ENCODE measurements at regions not wholly inside any gene's neighbourhood (a gene's known extent, or its start where the extent isn't known, plus 50 kb on each side); places are given as distances from the start of the nearest gene placed in this dataset.

- intact Hi-C loops (cut with micrococcal nuclease) = no loop called here
- CTCF ChIA-PET (ENCODE audit: low intra/inter-chr PET ratio) = no interaction called here
- in situ Hi-C loops (cut with MboI) = no loop called here
Observed at GRCh38 chr3:87625876-87626275, 349.5 kb upstream of the POU1F1 start.

More at GRCh38 chr3:87625876-87626275, 349.5 kb upstream of the POU1F1 start:
- FAIRE-seq (no peak), ATAC-seq (no peak), DNase-seq (ENCODE audit: extremely low read depth in 1 of 4, low spot score in 3 of 4) (no peak)
- no peak for TF ChIP-seq IRF9 (tag; IDR thresholded peaks at IDR 0.05)
- TF ChIP-seq SREBF1 (IDR thresholded peaks at IDR 0.05; ENCODE audit: borderline replicate concordance, low read depth, low read length) = no peak
- no peak for TF ChIP-seq MBD1 (CRISPR knock-in tag; IDR thresholded peaks at IDR 0.05)
- no peak for TF ChIP-seq NR1H2 (CRISPR knock-in tag; IDR thresholded peaks at IDR 0.05)
- TF ChIP-seq SRF (CRISPR knock-in tag; IDR thresholded peaks at IDR 0.05) = no peak
- no peak for TF ChIP-seq CBX5 (IDR thresholded peaks at IDR 0.05; ENCODE audit: borderline replicate concordance, low read depth)
- BruUV-seq (replicated peaks) = no TSS peak
- Histone ChIP-seq H3K36me3 (ENCODE audit: control insufficient read depth, insufficient read depth, low read length) (no peaks in the 10 kb centered on the region), H4K20me1 (replicated peaks; ENCODE audit: control insufficient read depth, insufficient read depth, low read length) (no peaks in the 10 kb centered on the region), H3K9ac (ENCODE audit: insufficient read depth in 1 of 2, low read depth in 2 of 2, low read length in 2 of 2) (no peak overlapping the region), H3K27ac (ENCODE audit: extremely low read depth, low read depth, low read length) (no peak overlapping the region), H3K4me2 (ENCODE audit: insufficient read depth, low read length) (no peak overlapping the region), H2AFZ (ENCODE audit: low read depth, low read length) (no peak overlapping the region), H3K27me3 (ENCODE audit: control insufficient read depth in 2 of 2, insufficient read depth in 2 of 2, low read length in 2 of 2) (no peaks in the 10 kb centered on the region), H3K4me3 (no peak overlapping the region), H3K4me1 (replicated peaks in 1 of 2; ENCODE audit: control insufficient read depth in 2 of 2, insufficient read depth in 2 of 2, low read length in 2 of 2) (peaks cover 0 to 6% of the 10 kb centered on the region in 2 experiments; a peak in 3 of 5 replicates), H3K9me3 (replicated peaks; ENCODE audit: control insufficient read depth, insufficient read depth, low read depth, low read length) (no peaks in the 10 kb centered on the region; the same call in 1 of the 2 replicates), H3K9me1 (ENCODE audit: control insufficient read depth, insufficient read depth, low read length) (no peaks in the 10 kb centered on the region), H3K79me2 (ENCODE audit: control insufficient read depth, insufficient read depth, low read length) (no peaks in the 10 kb centered on the region)
- POLR2A ChIA-PET = no interaction called here
- WGBS (ENCODE audit: insufficient coverage, low coverage, missing lambda C conversion rate) = 58% methylated on average over 2 of the region's 2 CpGs
